OCI-LY3 (cell line): ENCODE measurements at regions not wholly inside any gene's neighbourhood (a gene's known extent, or its start where the extent isn't known, plus 50 kb on each side); places are given as distances from the start of the nearest gene placed in this dataset.

Experiments used
- EZH2phosphoT487 ChIP-seq: fragments of 200-600 bp; shearing (Covaris generic); IDR thresholded peaks from 2 replicates; pipeline ENCODE4 v1.6.1; 2018; ENCODE audit warnings: antibody characterized with exemption, mixed run types, low read depth
- TF ChIP-seq, protein P1 (sequence below): fragments of 200-600, 300-600 bp; sonication (generic); IDR thresholded peaks from 2 replicates; pipeline ENCODE4 v1.5.1; 2014; ENCODE audit warnings: antibody characterized with exemption, low read length, low read depth

DNA sequence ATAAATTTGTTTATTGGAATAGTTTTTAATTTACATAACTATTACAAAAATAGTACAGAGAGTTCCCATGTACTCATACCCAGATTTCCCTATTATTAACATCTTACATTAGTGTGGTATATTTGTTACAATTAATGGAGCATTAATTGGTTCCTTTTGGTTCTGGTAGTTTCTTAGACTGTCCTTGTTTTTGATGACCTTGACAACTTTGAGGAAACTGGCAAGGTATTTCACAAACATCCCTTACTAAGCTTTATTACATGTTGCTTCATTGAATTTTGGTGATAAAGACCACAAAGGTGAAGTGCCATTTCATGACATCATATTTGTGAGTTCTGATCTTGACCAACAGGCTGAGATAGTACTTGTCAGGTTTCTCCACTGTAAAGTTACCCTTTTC, 379.0 kb upstream of the GCFC2 start:
- TF ChIP-seq, protein P1, sequence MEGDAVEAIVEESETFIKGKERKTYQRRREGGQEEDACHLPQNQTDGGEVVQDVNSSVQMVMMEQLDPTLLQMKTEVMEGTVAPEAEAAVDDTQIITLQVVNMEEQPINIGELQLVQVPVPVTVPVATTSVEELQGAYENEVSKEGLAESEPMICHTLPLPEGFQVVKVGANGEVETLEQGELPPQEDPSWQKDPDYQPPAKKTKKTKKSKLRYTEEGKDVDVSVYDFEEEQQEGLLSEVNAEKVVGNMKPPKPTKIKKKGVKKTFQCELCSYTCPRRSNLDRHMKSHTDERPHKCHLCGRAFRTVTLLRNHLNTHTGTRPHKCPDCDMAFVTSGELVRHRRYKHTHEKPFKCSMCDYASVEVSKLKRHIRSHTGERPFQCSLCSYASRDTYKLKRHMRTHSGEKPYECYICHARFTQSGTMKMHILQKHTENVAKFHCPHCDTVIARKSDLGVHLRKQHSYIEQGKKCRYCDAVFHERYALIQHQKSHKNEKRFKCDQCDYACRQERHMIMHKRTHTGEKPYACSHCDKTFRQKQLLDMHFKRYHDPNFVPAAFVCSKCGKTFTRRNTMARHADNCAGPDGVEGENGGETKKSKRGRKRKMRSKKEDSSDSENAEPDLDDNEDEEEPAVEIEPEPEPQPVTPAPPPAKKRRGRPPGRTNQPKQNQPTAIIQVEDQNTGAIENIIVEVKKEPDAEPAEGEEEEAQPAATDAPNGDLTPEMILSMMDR: no peak
- TF ChIP-seq EZH2phosphoT487: no peak
